C4-2B (cell line): ENCODE measurements at regions not wholly inside any gene's neighbourhood (a gene's known extent, or its start where the extent isn't known, plus 50 kb on each side); places are given as distances from the start of the nearest gene placed in this dataset.
"Not testable (repeated sequence)": the region's sequence is repeated elsewhere in the genome, so short reads cannot be mapped to it uniquely, and the experiment has no call there.

Source experiments
- H3K27ac ChIP-seq: fragments of 450-650 bp; 2 replicates; pipeline ENCODE4 v1.5.1; 2017
- ZFX ChIP-seq: fragments of 450-650 bp; IDR thresholded peaks from 2 replicates; pipeline ENCODE4 v1.6.1; 2017
- TF ChIP-seq, protein P1 (sequence below): fragments of 450-650 bp; conservative IDR thresholded peaks from 2 replicates; pipeline ENCODE4 v1.5.1; 2017; ENCODE audit warnings: mild to moderate bottlenecking

DNA sequence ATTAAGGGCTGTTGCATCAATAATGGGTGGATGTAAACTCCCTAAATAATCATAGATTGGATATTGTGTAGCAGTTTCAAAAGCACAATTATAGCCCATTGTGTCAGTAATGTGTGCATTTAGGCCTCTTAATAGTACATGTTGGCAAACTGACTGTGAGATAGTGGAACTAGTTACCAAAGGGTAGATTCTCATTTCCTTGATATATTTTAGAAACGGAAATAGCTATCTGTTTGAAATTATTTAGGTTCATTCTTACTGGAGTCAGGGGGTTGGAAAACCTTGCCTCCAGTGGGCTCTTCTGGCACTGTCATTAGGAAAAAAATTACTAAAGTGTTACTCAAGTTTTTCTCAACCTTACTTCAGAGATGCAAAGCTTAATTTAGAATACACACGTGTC, 1074.9 kb downstream of the PCDH17 start:
- no peak overlapping the region for H3K27ac ChIP-seq
- TF ChIP-seq, protein P1, sequence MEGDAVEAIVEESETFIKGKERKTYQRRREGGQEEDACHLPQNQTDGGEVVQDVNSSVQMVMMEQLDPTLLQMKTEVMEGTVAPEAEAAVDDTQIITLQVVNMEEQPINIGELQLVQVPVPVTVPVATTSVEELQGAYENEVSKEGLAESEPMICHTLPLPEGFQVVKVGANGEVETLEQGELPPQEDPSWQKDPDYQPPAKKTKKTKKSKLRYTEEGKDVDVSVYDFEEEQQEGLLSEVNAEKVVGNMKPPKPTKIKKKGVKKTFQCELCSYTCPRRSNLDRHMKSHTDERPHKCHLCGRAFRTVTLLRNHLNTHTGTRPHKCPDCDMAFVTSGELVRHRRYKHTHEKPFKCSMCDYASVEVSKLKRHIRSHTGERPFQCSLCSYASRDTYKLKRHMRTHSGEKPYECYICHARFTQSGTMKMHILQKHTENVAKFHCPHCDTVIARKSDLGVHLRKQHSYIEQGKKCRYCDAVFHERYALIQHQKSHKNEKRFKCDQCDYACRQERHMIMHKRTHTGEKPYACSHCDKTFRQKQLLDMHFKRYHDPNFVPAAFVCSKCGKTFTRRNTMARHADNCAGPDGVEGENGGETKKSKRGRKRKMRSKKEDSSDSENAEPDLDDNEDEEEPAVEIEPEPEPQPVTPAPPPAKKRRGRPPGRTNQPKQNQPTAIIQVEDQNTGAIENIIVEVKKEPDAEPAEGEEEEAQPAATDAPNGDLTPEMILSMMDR = no peak
- TF ChIP-seq ZFX = no peak

DNA sequence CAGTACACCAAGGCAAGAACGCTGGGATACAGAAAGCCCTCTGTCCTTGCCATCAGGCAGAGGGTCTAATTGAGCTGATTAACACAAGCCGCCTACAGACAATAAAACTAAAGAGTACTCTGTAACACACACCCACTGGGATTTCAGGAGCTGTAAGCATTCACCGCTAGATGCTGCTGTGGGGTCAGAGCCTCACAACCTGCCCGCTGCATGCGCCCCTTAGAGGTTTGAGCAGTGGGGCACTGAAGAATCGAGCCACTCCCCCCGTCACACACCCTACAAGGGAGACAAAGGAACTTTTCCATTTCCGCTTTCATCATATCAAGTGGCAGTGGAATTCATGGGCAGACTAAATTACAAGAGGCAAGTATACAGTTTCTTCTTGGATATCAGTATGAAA, 1080.6 kb downstream of the PCDH17 start:
- TF ChIP-seq, protein P1 = peak; percentile 38
- no peak for TF ChIP-seq ZFX
- H3K27ac ChIP-seq = no peak overlapping the region

DNA sequence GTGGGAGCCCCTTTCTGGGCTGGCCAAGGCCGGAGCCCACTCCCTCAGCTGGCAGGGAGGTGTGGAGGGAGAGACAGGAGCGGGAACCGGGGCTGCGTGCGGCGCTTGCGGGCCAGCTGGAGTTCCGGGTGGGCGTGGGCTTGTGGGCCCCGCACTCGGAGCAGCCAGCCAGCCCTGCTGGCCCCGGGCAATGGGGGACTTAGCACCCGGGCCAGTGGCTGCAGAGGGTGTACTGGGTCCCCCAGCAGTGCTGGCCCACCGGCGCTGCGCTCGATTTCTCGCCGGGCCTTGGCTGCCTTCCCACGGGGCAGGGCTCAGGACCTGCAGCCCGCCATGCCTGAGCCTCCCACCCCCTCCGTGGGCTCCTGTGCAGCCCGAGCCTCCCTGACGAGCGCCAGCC, 1082.5 kb downstream of the PCDH17 start:
- H3K27ac ChIP-seq = not testable (repeated sequence)

DNA sequence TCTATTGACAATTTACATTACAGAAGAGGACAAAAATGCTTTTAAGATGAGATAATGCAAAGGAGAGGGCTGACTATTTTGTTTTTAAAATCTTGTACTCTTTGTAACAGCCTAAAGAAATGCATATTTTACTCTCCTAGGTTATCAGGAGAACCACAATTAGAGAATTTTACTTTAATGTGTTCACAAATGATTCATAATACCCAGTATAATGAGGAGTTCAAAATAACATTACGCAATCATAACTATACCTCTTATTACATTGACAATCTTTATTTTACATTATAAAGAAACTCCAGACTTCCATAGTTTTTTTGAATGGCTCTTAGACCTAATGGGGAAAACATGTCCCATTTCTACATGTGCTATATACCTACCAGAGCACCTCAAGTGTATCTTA, 1089.7 kb downstream of the PCDH17 start:
- no peak overlapping the region for H3K27ac ChIP-seq
- TF ChIP-seq ZFX = no peak
- TF ChIP-seq, protein P1 = no peak

DNA sequence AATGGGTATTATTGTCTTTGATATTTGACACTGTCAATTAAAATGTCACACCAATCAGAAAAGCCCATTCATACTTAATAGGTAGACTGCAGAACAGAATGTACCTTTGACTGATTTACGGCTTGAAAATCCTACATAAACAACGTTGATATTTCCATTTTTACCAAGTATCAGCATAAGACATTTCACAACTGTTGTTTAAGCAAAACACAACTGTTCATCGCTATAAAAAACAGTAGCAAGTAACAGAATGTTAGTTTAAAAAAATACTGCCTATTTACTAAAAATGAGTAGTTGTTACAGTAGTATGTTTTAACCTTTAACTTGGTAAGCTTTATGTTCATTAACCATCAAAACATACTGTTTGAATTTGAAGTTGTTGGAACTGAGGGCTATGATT, 1096.6 kb downstream of the PCDH17 start:
- TF ChIP-seq ZFX = no peak
- TF ChIP-seq, protein P1 = no peak
- no peak overlapping the region for H3K27ac ChIP-seq

DNA sequence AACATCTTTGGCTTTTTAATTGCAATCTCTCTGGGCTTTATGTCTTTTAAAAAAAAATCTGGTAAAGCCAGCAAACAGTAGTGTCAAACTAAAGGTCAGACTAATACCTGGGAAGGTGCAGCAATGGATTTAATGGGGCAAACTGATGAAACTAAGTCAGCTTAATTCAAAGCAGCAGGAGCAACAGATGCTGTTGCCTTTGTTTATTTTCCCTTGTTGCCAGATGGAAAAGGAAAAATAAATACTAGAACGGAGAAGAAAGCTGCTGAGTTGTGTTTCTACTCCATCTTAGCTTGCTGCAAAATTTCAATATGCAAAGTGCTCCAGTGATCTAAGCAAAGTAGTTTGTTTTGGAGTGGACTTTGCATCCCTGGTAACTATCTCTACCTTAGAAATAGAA, 1097.8 kb downstream of the PCDH17 start:
- no peak for TF ChIP-seq ZFX
- TF ChIP-seq, protein P1 = no peak
- H3K27ac ChIP-seq = no peak overlapping the region

DNA sequence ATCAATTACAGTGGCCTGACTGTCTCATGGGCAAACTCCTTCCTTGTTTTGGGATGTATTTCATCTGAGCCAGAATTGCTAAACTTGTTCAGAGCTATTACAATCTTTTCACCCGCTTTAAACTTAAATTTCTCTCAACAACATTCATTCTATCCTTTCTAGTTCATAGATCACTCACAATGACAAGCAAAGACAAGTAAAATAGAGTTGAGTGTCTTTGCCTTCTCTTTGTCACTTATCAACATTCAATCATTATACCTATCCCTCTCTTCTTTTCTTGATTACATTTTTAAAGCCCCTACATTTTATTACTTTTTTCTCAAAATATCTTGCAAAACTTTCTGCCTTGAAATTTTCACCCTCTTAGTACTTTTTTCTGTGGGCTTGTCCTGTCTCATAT, 1113.1 kb downstream of the PCDH17 start:
- TF ChIP-seq ZFX = no peak
- TF ChIP-seq, protein P1 = no peak
- H3K27ac ChIP-seq = no peak overlapping the region

DNA sequence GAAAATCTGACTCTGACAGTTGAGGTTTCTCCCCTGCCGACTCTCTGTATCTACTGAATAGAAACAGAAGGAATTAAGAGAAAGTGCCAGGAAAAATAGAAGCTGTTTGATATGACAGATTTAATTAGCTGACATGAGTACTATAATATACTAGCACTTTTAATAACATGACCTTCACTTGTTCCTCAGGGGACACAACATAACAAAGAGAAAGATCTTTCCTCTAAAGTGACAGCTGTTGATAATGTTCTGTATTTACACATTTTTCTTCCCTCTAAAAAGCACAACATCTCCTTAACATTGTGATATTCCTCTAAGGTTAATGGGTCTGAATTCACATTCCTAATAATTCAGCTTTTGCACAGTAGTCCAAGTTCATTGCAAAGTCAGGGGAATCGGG, 1136.0 kb downstream of the PCDH17 start:
- H3K27ac ChIP-seq = no peak overlapping the region

More for the DNA sequence above, 1136.0 kb downstream of the PCDH17 start:
- no peak for TF ChIP-seq ZFX
- TF ChIP-seq, protein P1 = no peak
